ENCODE measurements at regions not wholly inside any gene's neighbourhood (a gene's known extent, or its start where the extent isn't known, plus 50 kb on each side); places are given as distances from the start of the nearest gene placed in this dataset.

- ATAC-seq (ENCODE audit: low read depth), result no peak
- Mint-ChIP-seq H3K27ac (no peak overlapping the region), H3K9me3 (no peaks in the 10 kb centered on the region), H3K4me3 (no peak overlapping the region), H3K36me3 (ENCODE audit: low read depth) (no peaks in the 10 kb centered on the region), H3K4me1 (no peaks in the 10 kb centered on the region), H3K27me3 (peaks cover 7% of the 10 kb centered on the region)
- DNase-seq, result no peak
- TF ChIP-seq CTCF (IDR thresholded peaks at IDR 0.05), result no peak
- ChIA-PET CTCF (no interaction called here), POLR2A (no interaction called here)
- intact Hi-C loops (cut with micrococcal nuclease), result no loop called here
These were observed 98.1 kb upstream of the BLID start for GRCh38 chr11:122214080-122214479.

- ATAC-seq (ENCODE audit: low read depth), result no peak
- H3K27ac Mint-ChIP-seq, result no peak overlapping the region
- ChIA-PET POLR2A (no interaction called here), CTCF (interaction anchor here (1.2 kb wide), 1 partner anchor 9 kb away, joined by 5 read pairs; no protein-coding TSS in a partner anchor)
- DNase-seq, result no peak
- no peaks in the 10 kb centered on the region for H3K9me3 Mint-ChIP-seq
- H3K27me3 Mint-ChIP-seq, result peaks cover 7% of the 10 kb centered on the region
- no peaks in the 10 kb centered on the region for H3K36me3 Mint-ChIP-seq (ENCODE audit: low read depth)
- no peak overlapping the region for H3K4me3 Mint-ChIP-seq
- no peak for TF ChIP-seq CTCF (IDR thresholded peaks at IDR 0.05)
- intact Hi-C loops (cut with micrococcal nuclease), result no loop called here
- no peaks in the 10 kb centered on the region for H3K4me1 Mint-ChIP-seq
These were observed 97.2 kb upstream of the BLID start for GRCh38 chr11:122213171-122213570.

GRCh38 chr11:122210367-122210997 lies 94.5 kb upstream of the BLID start:
- H3K36me3 Mint-ChIP-seq (ENCODE audit: low read depth), result no peaks in the 10 kb centered on the region
- TF ChIP-seq CTCF (IDR thresholded peaks at IDR 0.05), result no peak
- H3K4me3 Mint-ChIP-seq, result no peak overlapping the region
- POLR2A ChIA-PET, result no interaction called here
- intact Hi-C loops (cut with micrococcal nuclease), result no loop called here
- peaks cover 6% of the 10 kb centered on the region for H3K27me3 Mint-ChIP-seq
- no peaks in the 10 kb centered on the region for H3K4me1 Mint-ChIP-seq
- no peak for ATAC-seq (ENCODE audit: low read depth)
- no peaks in the 10 kb centered on the region for H3K9me3 Mint-ChIP-seq
- no peak for DNase-seq
- CTCF ChIA-PET, result no interaction called here
- H3K27ac Mint-ChIP-seq, result no peak overlapping the region

- Mint-ChIP-seq H3K4me1 (no peaks in the 10 kb centered on the region), H3K36me3 (ENCODE audit: low read depth) (no peaks in the 10 kb centered on the region), H3K9me3 (no peaks in the 10 kb centered on the region), H3K27ac (no peak overlapping the region), H3K27me3 (peaks cover 10% of the 10 kb centered on the region), H3K4me3 (no peak overlapping the region)
- intact Hi-C loops (cut with micrococcal nuclease), result no loop called here
- ChIA-PET CTCF (no interaction called here), POLR2A (no interaction called here)
- DNase-seq (no peak), ATAC-seq (ENCODE audit: low read depth) (no peak)
- TF ChIP-seq CTCF (IDR thresholded peaks at IDR 0.05), result no peak
These were observed 93.8 kb upstream of the BLID start for GRCh38 chr11:122209619-122210366.

- ChIA-PET CTCF (no interaction called here), POLR2A (no interaction called here)
- intact Hi-C loops (cut with micrococcal nuclease), result no loop called here
- H3K27ac Mint-ChIP-seq, result no peak overlapping the region
- TF ChIP-seq CTCF (IDR thresholded peaks at IDR 0.05), result no peak
- H3K9me3 Mint-ChIP-seq, result no peaks in the 10 kb centered on the region
- DNase-seq (no peak), ATAC-seq (ENCODE audit: low read depth) (no peak)
- no peaks in the 10 kb centered on the region for H3K4me1 Mint-ChIP-seq
- no peaks in the 10 kb centered on the region for H3K36me3 Mint-ChIP-seq (ENCODE audit: low read depth)
- no peak overlapping the region for H3K4me3 Mint-ChIP-seq
- peaks cover 18% of the 10 kb centered on the region for H3K27me3 Mint-ChIP-seq
These were observed 92.1 kb upstream of the BLID start for GRCh38 chr11:122207921-122208764.

Data from activated B cell treated with CpG ODN at 0.5 μM for 24 hours (primary cell).